ENCODE measurements at regions not wholly inside any gene's neighbourhood (a gene's known extent, or its start where the extent isn't known, plus 50 kb on each side); places are given as distances from the start of the nearest gene placed in this dataset.

GRCh38 chrX:75642811-75643361 lies 120.0 kb upstream of the ZDHHC15 start:
- TF ChIP-seq MAX (IDR thresholded peaks at IDR 0.05) = no peak
- TF ChIP-seq REST (IDR thresholded peaks at IDR 0.05; ENCODE audit: low read depth) = no peak
- TF ChIP-seq RAD21 (IDR thresholded peaks at IDR 0.05; ENCODE audit: low read depth) = no peak
- no peak for TF ChIP-seq YY1 (IDR thresholded peaks at IDR 0.05; ENCODE audit: low read depth)
- no peak for TF ChIP-seq ZBTB7A (IDR thresholded peaks at IDR 0.05; ENCODE audit: low read depth)
- TF ChIP-seq EP300 (IDR thresholded peaks at IDR 0.05; ENCODE audit: borderline replicate concordance) = no peak
- no peak for TF ChIP-seq CREB1 (IDR thresholded peaks at IDR 0.05; ENCODE audit: low read depth)
- no peak for TF ChIP-seq NFIC (IDR thresholded peaks at IDR 0.05)
- no peak for TF ChIP-seq TAF1 (IDR thresholded peaks at IDR 0.05; ENCODE audit: low read depth)
- TF ChIP-seq TCF12 (IDR thresholded peaks at IDR 0.05; ENCODE audit: low read depth) = no peak
- no peak for TF ChIP-seq TEAD4 (IDR thresholded peaks at IDR 0.05)
- TF ChIP-seq USF1 (IDR thresholded peaks at IDR 0.05) = no peak
- TF ChIP-seq FOXM1 (IDR thresholded peaks at IDR 0.05; ENCODE audit: borderline replicate concordance, low read depth) = no peak

GRCh38 chrX:75638332-75638731 lies 115.5 kb upstream of the ZDHHC15 start:
- TF ChIP-seq YY1 (IDR thresholded peaks at IDR 0.05; ENCODE audit: low read depth) = no peak
- TF ChIP-seq FOXM1 (IDR thresholded peaks at IDR 0.05; ENCODE audit: borderline replicate concordance, low read depth) = no peak
- no peak for TF ChIP-seq TEAD4 (IDR thresholded peaks at IDR 0.05)
- TF ChIP-seq TAF1 (IDR thresholded peaks at IDR 0.05; ENCODE audit: low read depth) = no peak
- no peak for TF ChIP-seq EP300 (IDR thresholded peaks at IDR 0.05; ENCODE audit: borderline replicate concordance)
- no peak for TF ChIP-seq NFIC (IDR thresholded peaks at IDR 0.05)
- TF ChIP-seq USF1 (IDR thresholded peaks at IDR 0.05) = no peak
- TF ChIP-seq TCF12 (IDR thresholded peaks at IDR 0.05; ENCODE audit: low read depth) = no peak
- no peak for TF ChIP-seq EGR1 (IDR thresholded peaks at IDR 0.05)
- TF ChIP-seq CEBPB (IDR thresholded peaks at IDR 0.05) = no peak
- TF ChIP-seq RAD21 (IDR thresholded peaks at IDR 0.05; ENCODE audit: low read depth) = no peak
- TF ChIP-seq CREB1 (IDR thresholded peaks at IDR 0.05; ENCODE audit: low read depth) = no peak
- TF ChIP-seq REST (IDR thresholded peaks at IDR 0.05; ENCODE audit: low read depth) = no peak
- TF ChIP-seq ZBTB7A (IDR thresholded peaks at IDR 0.05; ENCODE audit: low read depth) = no peak
- TF ChIP-seq MAX (IDR thresholded peaks at IDR 0.05) = no peak

- TF ChIP-seq EP300 (IDR thresholded peaks at IDR 0.05; ENCODE audit: borderline replicate concordance) (no peak), CREB1 (IDR thresholded peaks at IDR 0.05; ENCODE audit: low read depth) (no peak), TAF1 (IDR thresholded peaks at IDR 0.05; ENCODE audit: low read depth) (no peak)
These were observed 102.4 kb upstream of the ZDHHC15 start for GRCh38 chrX:75625232-75625631.

- TF ChIP-seq REST (IDR thresholded peaks at IDR 0.05; ENCODE audit: low read depth) (no peak), USF1 (IDR thresholded peaks at IDR 0.05) (no peak), RAD21 (IDR thresholded peaks at IDR 0.05; ENCODE audit: low read depth) (peak; percentile 34), EP300 (IDR thresholded peaks at IDR 0.05; ENCODE audit: borderline replicate concordance) (no peak)
These were observed 100.7 kb upstream of the ZDHHC15 start for GRCh38 chrX:75623535-75623934.

All from Ishikawa (cell line).